CD4-positive, alpha-beta T cell treated with Interferon gamma for 1 hour (primary cell): ENCODE measurements at regions not wholly inside any gene's neighbourhood (a gene's known extent, or its start where the extent isn't known, plus 50 kb on each side); places are given as distances from the start of the nearest gene placed in this dataset.

Experiments used
- DNase-seq: peaks from one replicate; pipeline ENCODE4 v3.0.0-alpha.2; 2020

- no peak for DNase-seq
Observed at GRCh38 chr12:91327131-91327530, 144.5 kb upstream of the DCN start.

DNA sequence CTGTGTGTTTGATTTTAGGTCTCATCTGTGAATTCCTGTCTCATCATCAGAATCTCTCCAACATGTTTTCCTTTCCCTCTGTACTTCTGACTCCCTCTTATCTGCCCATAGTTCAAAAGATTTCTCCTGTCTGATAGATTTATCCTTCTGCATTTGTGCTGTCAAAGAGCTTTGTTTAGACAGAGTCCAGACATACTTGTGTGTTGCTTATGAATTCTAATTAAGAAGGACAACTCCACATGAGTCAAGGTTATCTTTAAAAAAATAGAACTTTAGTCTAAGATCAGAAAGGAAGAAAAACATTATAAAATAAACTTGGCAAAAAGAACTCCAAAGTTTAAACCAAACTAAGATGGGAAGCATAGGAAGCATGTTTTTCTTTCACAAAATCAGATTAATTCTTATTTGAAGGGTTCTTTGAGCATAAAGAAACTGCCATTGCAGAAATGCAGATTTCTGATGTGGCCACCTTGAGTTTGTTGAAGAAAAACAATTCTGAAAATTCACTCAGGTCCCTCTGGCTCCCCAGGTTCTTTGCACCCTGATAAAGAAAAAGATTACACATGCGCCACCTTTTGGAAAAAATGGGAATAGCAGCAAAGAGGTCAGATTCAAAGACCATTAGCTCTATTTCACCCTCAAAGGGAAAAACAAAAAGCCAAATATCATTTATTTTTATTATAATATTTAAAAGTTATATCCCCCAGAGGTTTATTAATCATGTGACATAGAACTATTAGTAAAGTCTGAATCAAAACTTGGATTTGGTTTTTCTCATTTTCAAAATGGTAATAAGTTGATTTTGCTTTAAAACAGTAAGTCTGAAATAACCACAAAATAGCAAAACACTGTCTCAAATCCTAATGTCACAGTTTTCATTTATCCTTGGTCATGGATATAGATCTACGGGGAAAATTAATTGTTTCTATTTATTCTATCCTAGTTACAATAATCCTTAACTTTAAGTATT, 143.7 kb upstream of the DCN start:
- no peak for DNase-seq

- no peak for DNase-seq
Observed at GRCh38 chr12:91320999-91321398, 138.4 kb upstream of the DCN start.

GRCh38 chr12:91319071-91319760, 136.6 kb upstream of the DCN start:
- no peak for DNase-seq

GRCh38 chr12:91317306-91317705, 134.7 kb upstream of the DCN start:
- DNase-seq = no peak

GRCh38 chr12:91316907-91317269, 134.3 kb upstream of the DCN start:
- DNase-seq = no peak

- no peak for DNase-seq
Observed at GRCh38 chr12:91316161-91316906, 133.7 kb upstream of the DCN start.

- no peak for DNase-seq
Observed at GRCh38 chr12:91311081-91311480, 128.5 kb upstream of the DCN start.

DNA sequence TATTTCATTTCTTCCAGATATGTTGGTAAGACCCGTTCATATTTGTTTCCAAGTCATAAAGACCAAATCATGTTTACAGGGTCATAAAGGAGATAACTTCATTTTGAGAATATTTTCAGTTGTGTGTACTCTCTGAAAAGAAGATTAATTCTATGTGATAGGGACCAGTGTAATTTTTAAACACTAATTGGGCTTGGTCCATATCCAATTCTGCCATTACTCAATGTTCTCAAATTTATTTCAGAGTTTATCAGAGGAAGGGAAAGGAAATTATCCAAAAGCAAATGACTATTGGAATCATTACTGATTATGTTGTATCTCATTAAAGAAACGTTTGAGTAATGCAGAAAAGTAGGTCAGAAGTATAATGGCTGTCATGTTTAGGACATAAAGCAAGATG, 126.8 kb upstream of the DCN start:
- no peak for DNase-seq

- DNase-seq = no peak
Observed at GRCh38 chr12:91307957-91308670, 125.5 kb upstream of the DCN start.

GRCh38 chr12:91290354-91290753, 107.7 kb upstream of the DCN start:
- DNase-seq = no peak

DNA sequence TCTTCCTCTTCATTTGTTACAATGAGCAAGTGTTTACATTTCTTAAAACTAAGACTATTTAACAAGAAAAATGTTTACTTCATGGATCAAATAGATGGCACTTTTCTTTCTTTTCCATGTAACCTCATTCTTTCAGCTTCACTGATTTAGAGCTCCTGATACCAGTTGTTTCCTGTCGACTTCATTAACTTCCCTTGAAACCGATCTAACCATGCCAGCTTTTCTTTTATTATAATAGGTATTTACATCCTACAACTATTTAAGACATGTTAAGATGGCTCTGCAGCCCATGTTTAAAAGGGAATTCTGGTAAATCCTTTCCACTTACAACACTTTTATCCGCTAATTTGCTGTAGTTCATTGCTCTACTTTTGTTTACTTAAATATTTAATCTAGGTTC, 107.3 kb upstream of the DCN start:
- no peak for DNase-seq

DNA sequence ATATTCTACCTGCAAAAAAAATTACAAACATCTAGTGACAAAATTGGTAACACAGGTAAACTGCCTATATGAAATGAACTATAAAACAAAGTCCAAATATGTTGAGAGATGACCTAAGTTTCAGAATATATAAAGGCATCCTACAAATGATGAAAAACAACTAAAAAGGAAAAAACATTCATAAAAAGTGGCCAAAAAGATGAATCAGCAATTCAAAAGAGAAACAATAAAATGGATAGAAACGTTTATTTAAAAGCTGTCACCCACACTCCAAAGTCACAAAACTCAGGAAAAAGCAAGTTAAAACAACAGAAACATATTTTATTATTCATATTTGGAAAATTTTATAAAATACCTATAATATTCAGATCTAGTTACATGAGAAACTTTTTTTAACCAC, 106.5 kb upstream of the DCN start:
- no peak for DNase-seq

- no peak for DNase-seq
Observed at GRCh38 chr12:91287753-91288152, 105.1 kb upstream of the DCN start.

GRCh38 chr12:91278126-91278525, 95.5 kb upstream of the DCN start:
- no peak for DNase-seq

DNA sequence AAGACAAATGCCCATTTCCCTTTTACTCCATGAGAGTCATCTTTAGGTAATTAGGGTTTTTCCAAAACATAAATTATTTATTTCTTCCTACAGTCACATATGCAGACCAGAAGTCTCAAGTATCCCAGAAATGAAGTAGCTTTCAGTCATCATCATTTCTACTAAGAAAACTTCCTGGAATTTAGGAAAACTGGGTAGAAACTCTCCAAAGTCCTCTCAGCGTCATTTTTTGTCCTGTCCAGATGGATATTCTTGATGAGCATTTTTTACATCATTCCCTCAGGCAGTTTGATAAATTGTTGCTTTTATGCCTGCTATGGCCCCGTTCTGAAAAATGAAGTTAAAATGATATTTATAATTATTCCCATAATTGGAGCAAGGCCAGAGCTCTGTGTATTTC, 93.9 kb upstream of the DCN start:
- DNase-seq = no peak

GRCh38 chr12:91275321-91275720, 92.7 kb upstream of the DCN start:
- no peak for DNase-seq

DNA sequence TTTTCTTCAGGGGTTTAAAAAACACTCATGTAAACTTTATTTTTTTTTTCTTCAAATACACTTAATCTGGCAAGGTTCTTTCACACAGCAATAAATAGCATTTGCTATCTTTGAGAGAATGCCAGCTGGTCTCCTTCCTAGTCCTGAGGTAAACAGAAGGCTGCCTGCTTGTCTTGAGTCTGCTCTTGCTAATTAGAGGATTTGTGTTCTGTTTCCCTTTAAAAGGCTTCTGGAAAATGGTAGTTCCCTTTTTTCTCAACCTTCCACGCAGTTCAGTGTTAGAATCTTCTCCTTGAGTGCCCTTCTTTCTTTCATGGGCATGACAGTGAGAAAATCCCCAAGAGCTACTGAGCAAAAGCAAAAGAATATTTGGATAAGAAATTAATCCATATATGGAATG, 92.3 kb upstream of the DCN start:
- no peak for DNase-seq

DNA sequence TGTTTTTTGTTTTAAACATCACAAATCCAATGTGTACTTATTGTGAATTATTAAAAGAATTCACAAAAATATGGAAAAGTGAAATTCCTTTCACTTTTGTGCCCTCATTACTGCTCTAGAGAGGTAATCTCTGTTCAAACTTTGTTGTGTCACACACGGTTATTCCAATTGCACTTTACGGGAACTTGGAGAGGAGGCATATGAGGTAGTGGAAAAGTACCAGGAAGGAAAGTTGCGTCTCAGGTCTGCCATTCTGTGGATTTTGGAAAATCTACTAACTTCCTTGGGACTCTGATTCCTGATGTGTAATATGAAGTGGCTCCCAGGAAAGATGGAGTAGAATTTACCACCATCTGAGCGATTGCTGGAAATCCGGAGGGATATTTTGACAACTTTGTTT, 90.9 kb upstream of the DCN start:
- no peak for DNase-seq

GRCh38 chr12:91272461-91273063, 89.9 kb upstream of the DCN start:
- DNase-seq = no peak

GRCh38 chr12:91271185-91271584, 88.6 kb upstream of the DCN start:
- no peak for DNase-seq

DNA sequence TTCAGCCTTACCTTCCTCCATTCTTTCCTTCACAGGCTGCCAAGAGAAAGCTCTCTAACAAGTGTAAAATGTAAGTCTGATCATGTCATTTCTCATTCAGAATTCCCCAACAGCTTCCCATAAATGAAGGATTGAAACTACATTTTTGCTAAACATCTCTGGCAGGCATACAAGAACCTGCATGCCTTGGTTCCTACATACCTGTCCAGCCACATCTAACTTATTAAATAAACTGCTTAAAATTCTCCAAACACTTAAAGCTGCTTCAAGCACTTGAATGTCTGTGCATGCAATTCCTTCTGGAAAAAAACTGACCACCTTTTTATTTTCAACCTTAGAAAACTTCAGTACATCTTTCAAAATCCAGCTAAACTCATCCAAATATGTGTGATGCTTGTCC, 84.4 kb upstream of the DCN start:
- no peak for DNase-seq

GRCh38 chr12:91264178-91264577, 81.6 kb upstream of the DCN start:
- no peak for DNase-seq
